NCI-H524 (cell line): ENCODE measurements at regions not wholly inside any gene's neighbourhood (a gene's known extent, or its start where the extent isn't known, plus 50 kb on each side); places are given as distances from the start of the nearest gene placed in this dataset.

Source experiments
- DNase-seq, 2 experiments: peaks; one replicate each; lab custom pipeline; 2025; lab: John Stamatoyannopoulos, UW

DNA sequence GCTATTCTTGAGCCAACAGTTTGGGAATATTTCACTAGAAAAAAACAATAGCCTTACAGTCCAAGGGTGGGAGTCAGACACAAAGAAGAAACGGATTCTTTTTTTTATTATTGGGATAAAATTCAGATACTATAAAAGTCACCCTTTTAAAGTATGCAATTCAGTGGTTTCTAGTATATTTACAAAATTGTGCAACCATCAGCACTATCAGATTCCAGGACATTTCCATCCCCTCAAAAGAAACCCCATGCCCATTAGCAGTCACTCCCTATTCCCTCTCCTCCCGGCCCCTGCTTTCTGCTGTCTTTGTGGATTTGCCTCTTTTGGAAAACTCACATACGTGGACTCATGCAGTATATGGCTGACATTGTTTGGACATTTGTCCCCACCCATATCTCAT is 134.4 kb downstream of the C16orf95 start:
- DNase-seq: no peak

DNA sequence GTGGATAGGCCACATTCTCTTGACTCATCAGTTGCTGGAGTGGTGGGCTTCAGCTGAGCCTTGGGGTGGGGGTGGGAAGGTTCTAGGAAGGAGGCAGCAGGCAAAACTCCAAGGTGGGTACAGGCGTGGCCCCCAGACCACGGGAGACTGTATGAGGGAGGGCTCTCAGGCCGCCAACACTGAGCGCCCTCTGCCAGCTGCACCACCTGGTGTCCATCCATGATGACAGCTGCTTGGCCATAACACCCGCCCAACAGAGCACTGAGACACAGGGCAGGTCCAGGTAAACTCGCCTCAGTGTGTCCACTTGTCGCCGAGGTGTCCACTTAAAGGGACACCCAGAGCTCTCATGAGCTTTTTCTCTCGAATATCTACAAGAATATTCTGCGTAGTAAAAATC is 133.5 kb downstream of the C16orf95 start:
- no peak for DNase-seq

DNA sequence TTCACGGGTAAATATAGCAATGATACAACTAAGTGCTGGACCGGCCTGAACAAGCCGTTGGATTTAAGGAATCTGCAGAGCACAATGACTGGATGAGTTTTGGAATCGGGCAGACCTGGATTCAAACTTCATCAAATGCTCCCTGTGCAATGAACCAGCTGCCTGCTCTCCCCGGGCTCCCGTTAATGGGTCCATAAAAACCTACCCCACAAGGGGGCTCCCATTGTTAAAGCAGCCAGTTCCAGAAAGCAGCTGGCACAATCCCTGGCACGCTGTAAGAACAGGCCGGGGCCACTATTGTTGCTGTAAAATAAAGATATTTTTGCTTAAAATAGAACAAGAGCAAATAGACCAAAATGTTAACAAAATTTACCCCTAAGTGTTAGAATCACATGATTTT is 131.9 kb downstream of the C16orf95 start:
- peak in 1 of 2 experiments; percentile 15 for DNase-seq

DNA sequence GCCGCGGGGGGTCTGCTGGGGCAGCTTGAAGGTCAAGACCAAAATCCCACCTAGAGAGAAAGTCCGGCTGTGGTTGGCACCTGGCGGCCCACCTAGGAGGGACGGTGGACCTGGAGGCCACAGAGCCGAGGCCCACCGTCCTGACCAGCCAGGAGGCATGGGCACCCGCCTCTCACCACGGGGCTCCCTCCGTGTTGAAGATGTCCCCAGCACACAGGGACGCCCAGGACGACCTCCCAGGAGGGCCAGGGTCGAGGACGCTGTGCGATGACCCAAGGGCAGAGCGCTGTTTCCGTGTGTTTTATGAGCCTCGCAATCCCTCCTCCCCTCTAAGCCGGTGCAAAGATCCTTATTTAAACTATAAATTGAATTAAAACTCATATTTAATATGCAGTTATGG is 131.2 kb downstream of the C16orf95 start:
- no peak for DNase-seq

DNA sequence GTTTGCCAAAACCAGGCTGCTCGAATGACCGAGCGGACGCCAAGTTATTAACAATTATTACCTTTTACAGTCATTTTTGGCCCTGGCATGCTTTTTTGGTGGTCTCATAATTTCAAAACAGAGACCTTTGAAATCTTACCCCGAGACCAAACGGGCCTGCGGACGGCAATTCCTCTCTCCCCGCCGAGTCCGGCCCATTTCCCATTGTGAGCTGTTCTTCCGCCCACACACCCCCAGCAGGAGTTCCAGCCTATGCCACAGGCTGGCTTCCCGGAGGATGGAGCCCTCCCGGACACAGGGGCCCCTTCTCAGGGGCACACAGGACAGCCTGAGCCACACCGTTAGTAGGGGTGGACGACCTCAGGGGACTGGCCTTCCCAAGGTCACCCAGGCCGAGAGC is 130.7 kb downstream of the C16orf95 start:
- DNase-seq: no peak

DNA sequence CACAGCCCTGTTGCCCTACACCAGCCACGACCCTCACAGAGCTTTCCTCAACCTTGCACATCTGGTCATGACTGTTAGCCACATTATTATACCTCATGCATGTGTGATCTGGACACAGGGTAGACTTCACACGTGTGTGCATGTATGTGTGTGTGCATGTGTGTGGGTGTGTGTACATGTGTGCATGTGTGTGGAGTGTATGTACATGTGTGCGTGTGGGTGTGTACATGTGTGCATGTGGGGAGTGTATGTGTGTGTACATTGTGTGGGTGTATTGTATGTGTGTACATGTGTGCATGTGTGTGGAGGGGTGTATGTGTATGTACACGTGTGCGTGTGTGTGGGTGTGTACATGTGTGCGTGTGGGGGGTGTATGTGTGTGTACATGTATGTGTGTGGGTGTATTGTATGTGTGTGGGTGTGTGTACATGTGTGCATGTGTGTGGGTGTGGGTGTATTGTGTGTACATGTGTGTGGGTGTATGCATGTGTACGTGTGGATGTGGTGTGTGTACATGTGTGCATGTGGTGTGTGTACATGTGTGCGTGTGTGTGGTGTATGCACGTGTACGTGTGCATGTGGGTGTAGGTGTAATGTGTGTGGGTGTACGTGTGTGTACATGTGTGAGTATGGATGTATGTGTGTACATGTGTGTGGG is 130.2 kb downstream of the C16orf95 start:
- DNase-seq: no peak

DNA sequence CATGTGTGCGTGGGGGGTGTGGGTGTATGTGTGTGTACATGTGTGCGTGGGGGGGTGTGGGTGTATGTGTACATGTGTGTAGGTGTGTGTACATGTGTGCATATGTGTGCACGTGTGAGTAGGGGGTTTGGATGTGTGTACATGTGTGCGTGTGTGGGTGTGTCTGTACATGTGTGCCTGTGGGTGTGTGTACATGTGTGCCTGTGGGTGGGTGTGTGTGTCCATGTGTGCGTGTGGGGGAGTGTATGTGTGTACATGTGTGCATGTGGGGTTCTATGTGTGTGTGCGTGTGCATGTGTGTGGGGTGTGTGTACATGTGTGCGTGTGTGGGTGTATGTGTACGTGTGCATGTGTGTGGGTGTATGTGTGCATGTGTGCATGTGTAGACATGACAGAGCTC is 129.1 kb downstream of the C16orf95 start:
- no peak for DNase-seq

DNA sequence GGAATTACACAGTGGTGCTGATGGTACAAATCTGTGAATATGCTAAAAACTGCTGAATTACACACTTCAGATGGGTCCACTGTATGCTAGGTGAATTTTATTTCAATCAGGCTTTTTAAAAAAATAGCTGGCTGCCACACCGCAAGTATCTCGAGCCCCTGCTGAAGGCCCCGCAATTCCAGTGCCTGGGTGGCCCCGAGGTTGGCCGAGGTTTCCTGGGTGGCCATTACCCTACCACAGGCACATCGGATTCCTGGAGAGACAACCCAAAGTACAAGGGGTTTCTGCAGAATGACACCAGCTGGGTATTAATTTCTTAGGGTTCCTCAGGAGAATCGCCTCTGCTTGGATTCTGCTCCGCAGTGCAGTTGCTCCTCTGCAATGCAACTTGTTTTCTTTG is 127.8 kb downstream of the C16orf95 start:
- no peak for DNase-seq

DNA sequence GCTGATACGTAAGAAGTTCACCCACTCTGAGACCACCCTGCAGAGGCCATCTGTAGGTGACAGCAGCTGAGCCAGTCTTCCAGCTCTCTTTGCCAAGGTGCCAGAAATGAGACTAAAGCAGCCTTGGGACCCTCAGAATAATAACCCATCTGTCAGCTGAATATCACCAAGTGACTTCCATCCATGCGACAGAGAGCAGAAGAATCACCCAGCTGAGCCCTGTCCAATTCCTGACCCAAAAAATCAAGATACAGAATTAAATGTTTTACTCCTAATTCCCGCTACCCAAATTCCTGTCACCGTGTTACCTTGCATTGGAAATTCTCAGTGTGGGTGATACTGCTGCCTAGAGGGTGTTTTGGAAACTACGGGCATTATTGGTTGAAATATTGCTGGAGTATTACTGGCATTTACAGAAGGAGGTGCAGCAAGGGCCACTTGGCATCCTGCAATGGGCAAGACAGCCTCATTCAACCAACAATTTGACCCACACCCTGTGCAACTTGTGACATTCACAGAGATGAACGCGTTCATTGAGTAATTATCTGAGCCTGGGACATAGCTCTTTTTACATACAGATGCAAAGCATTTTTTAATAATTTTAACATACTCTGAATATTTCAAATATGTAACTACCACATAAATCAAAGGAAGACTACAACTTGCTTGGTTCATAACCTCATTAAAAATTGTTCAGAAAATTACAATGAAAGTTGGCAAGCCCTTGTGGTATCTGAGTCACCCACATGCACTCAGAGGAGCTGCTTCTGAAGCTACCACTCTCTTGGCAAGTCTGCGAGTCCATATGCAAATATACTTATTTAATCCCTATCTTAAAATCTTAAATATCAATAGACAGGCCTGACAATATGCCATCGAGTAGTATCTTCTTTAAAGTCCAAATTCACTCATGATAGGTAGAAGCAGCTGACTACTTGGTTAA is 126.6 kb downstream of the C16orf95 start:
- no peak for DNase-seq

DNA sequence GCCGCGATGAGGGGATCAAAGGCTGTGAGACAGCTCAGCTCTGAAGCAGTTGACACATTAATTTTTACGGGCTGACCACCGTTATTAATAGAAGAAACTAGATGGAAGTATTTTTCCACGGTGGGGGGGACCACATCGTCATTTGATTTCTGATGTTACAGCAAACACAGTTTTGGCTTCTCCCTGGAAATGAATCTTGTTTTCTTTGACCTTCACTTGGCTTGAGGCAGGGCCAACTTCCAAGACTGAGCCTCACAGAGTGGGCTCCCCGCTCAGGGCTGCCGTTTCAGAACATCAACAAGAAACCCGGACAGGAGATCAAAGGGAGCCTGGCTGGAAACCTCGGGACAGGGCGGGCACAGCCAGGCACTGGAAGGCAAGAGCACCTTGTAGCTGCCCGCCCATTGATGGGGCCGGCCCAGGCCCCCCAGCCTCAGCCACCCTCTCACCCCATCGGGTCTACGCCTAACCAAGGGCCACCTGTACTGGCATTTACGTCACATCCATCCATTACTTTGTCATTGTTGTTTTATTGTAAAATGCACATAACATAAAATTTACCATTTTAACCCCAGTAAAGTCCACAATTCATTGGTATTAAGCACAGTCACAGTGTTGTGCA is 124.6 kb downstream of the C16orf95 start:
- DNase-seq: no peak

DNA sequence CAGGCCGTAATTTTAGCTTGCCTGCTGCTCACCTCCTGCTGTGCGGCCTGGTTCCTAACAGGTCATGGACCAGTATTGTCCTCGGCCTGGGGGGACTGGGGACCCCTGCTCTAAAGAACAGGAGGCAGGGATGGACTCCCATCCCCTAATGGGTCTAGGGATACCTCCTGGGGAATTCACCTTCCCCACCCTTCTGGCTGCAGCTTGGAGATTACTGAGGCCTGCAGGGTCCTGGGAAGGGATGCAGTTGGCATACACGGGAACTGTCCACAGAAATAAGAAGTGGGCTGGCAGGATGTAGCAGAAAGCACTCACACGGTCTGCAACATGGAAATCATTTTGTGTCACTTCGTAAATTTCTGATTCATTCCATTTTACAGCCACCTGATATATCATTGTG is 123.0 kb downstream of the C16orf95 start:
- no peak for DNase-seq

DNA sequence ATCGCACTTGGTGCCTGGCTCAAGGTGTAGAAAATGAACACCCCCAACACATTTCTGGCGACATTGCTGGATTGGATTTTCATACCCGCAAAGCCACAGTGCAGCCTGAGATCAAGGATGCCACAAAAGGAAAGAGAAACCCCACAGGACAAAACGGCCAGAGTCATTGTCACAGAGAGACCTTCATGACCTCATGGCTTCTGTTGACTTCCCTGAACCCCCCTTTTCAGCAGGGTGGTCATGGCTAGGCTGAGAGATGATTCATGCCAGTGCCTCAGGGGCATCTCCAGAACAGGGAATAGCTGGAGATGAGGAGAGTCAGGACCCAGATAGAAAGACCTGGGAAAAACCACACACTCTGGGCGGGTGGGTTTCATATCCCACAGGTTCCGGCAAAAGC is 122.0 kb downstream of the C16orf95 start:
- DNase-seq: no peak

DNA sequence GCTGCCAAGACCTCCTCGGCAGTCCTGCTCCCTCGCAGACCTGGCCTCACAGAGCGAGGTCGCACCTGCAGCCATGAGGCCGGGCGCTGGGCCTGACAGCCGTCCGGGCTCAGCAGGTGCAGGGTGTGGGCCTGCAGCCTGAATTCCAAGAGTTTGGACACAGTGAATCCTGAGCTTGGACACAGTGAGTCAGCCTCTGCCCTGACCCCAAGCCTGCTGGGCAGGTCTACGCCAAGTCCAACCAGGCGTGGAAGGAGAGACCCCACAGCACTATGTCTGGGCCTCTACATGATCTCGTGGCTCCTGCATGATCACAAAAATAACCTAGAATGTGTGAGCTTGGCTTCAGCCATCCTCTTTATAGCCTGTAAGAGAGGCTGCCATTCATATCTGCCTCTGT is 121.0 kb downstream of the C16orf95 start:
- no peak for DNase-seq

DNA sequence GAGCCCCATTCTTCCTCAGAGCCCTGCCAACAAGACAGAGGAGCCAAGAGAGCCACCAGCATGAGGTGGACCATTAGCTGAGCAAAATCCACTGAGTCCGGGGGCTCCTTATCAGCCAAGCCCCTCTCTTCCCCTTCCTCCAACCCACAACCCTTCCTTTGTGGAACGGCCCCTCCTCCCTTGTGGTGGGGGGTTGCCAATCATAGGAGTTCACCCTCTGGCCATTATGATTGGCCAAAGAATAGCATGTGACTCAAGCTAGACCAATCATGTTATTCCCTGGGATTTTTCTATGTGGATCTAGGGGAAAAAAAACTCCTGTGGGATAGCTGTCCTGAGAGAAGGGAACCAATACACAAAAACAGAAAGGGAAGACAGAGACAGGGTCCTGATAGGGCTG is 120.5 kb downstream of the C16orf95 start:
- DNase-seq: no peak

DNA sequence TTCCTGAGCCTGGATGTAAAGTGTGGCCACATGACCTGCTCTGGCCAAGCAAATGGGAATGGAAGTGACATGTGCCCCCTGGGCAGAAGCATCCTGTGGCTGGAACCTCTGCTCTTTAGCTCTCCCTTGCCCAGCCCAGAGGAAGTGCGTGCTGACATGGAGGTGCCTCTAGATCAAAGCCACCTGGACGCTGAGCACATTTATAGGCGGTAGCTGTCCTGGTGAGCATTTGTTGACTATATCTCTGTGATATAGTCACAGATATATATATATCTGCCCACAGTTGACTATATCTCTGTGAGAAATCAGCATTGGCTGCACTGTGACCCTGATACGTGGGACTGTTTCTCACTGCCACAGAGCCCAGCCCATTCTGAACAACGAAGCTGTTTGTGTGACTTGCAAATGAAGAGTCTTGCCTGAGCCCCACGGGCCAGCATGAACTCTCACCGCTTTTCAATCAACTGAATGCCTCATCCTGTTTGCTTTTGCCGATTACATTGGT is 118.8 kb downstream of the C16orf95 start:
- DNase-seq: no peak

DNA sequence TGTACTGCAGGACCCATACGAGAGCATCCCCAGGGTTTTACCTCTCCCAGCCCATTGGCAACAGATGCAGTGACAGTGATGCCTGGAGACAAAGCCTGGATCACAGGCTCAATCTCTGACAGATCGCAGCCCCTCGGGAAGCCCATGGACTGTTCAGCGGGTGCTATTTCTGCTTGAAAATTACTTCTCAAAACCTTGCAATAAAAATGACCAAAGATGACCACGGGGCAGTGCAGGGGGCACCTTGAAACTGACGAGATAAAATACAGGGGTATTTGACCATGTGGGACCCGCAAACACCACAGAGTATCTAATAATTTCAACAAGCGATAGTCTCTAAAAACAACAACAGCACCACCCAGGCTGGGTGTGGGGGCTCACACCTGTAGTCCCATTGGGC is 118.3 kb downstream of the C16orf95 start:
- DNase-seq: no peak

DNA sequence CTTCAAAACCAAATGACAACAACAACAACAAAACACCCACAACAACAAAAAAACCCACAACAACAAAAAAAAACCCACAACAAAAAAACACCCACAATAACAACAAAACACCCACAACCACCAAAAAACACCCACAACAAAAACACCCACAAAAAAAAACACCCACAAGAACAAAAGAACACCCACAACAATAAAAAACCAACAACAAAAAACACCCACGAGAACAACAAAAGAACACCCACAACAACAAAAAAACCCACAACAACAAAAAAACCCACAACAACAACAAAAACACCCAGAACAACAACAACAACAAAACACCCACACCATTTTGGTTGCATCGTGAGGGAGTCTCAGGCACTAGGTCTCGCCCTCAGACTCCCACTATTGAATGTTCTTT is 117.8 kb downstream of the C16orf95 start:
- no peak for DNase-seq

DNA sequence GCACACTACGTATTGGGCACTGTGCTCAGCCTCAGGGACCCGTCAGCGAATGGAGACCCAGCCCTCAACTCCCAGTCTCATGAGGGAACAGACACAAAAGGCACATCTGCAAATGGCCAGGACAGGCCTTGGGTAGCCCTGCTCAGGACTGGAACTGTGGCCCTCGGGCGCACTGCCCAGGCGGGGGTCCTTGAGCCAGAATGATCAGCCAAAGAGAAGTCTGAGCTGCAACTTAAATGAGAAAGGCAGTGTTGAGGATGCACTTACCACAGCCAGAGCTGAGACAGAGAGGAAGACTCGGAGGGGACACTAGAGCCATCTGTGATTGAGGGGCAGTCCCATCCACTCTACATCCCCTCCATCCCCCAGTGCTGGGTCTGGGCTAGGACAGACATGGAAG is 117.3 kb downstream of the C16orf95 start:
- no peak for DNase-seq

DNA sequence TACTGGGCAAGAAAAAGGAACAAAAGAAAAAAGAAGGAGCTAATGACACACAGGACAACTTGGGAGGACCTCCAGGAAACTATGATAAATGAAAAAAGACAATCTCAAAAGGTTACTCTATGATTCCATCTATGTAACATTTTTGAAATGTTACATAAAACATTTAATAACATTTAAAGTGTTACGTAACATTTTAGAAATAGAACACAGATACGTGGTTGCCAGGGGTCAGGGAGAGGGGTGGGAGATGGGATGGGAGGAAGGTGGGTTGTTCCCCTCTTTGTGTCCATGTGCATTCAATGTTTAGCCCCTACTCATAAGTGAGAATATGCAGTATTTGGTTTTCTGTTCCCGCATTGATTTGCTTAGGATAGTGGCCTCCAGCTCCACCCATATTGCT is 116.6 kb downstream of the C16orf95 start:
- no peak for DNase-seq

DNA sequence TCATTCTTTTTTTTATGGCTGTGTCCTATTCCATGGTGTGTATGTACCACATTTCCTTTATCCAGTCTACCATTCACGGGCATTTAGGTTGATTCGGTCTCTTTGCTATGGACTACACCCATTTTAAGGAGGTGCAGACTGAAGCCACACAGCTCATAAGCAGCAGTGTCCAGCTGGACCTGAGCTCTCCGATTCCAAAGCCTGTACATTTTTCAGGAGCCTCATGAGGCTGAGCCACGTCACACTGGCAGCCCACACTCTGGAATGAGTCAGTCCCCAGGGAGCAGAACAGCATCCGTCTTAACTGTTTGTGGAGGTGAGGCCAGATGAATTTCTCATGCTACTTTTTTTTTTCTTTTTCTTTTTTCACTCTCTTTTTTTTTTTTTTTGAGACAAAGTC is 116.1 kb downstream of the C16orf95 start:
- no peak for DNase-seq

DNA sequence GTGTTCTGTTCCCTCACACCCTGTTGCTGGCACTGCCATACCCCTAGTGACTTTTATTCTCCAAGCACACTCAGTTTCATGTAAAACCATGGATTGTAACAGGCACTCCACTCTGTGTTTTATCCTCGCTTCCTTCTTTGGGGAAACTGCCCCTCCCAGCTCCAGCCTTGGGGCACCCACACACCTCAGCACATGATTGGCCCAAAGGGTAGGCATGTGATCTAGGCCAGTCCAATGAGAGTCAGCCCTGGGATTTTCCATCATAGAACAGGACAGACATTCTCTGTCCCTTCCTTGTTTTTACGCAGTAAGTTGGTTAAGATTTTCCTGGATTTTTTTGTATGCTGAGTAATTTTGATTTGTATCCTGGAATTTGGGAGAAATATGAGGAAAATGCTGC is 115.4 kb downstream of the C16orf95 start:
- DNase-seq: no peak

DNA sequence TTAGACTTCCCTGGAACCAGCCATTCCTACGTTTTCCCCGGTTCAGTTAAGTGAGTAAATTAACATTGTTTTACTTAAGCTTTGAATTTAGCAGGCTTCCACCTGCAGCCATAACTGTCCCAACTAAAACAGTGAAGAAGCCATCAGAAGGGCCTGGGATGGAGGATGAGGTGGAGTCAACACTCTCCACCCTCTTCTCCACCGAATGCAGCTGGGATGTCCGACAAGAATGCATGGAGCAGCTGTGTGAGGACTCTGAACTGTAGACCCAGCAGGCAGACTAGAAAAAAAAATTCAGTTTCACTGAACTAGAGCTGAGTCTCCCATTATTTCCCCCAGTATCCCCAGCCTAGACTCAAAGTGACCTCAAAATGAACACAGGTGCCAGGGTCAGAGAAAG is 114.8 kb downstream of the C16orf95 start:
- DNase-seq: no peak
